Anterior cingulate cortex (tissue), 58 donors: ENCODE measurements at regions not wholly inside any gene's neighbourhood (a gene's known extent, or its start where the extent isn't known, plus 50 kb on each side); places are given as distances from the start of the nearest gene placed in this dataset.
A peak's percentile ranks its signal among the peaks of the same experiment; 100 is the strongest.

ENCODE experiments used
- DNase-seq, 58 donors: peaks; one replicate each; lab custom pipeline; 2025; lab: John Stamatoyannopoulos, UW

GRCh38 chr12:97313471-97314190 is 149.0 kb upstream of the RMST start:
- no peak for DNase-seq

- DNase-seq: no peak
These were observed 146.3 kb upstream of the RMST start for GRCh38 chr12:97316321-97316720.

GRCh38 chr12:97321621-97322020 is 141.0 kb upstream of the RMST start:
- no peak for DNase-seq

DNA sequence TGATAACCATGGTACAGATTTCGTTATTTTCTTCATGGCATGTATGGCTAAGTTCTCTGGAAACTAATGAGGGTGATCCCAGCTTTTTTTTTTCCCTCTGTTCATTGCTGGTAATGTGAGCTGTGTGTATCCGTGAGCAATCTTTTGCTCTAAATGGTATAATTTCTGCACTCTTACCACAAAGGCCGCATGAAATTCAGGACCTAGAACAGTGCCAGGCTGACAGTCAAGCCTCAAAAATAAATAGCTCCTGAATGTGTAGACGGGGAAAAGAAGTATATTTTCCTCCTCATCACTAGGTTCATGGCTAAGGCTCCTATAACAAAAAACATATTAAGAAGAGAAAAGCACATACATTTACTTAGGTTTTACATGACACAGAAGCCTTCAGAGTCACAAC is 140.2 kb upstream of the RMST start:
- no peak for DNase-seq

GRCh38 chr12:97323154-97323553 is 139.4 kb upstream of the RMST start:
- no peak for DNase-seq

DNA sequence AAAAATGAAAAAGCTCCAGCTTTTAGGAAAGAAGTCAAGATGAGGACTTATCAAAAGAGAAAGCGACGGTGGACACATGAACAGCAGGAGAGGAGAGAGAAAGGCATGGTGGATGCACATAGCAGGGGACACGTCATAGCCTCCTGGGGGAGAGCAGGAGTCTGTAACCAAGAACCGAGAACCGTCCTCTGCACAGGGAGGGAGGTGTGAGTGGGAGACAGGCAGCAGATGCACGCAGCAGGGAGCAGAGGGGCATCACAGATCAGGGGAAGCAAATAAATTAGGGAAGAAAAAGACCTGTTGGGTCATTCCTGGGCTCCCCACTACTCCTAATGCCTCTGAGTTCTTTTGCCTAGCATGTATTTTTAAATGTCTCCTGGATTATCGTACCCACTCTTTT is 138.1 kb upstream of the RMST start:
- DNase-seq: no peak

DNA sequence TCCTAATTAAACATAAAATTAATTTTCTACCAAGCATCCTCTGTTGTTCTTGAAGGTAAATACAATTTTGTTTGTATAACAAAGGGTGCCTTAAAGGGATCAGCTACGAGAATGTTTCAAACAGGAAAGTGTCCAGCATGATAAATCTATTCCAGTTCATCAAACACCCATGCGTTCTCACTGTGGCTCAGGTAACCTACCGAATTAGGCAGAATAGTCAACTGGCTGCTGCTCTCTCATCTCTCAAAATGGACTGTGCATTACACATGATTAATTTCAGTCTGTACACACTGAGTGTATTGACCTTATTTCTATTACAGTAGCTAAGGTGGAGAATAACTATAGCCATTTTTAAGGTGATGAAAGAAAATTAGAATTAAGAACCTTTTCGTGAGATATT is 127.5 kb upstream of the RMST start:
- DNase-seq: no peak

DNA sequence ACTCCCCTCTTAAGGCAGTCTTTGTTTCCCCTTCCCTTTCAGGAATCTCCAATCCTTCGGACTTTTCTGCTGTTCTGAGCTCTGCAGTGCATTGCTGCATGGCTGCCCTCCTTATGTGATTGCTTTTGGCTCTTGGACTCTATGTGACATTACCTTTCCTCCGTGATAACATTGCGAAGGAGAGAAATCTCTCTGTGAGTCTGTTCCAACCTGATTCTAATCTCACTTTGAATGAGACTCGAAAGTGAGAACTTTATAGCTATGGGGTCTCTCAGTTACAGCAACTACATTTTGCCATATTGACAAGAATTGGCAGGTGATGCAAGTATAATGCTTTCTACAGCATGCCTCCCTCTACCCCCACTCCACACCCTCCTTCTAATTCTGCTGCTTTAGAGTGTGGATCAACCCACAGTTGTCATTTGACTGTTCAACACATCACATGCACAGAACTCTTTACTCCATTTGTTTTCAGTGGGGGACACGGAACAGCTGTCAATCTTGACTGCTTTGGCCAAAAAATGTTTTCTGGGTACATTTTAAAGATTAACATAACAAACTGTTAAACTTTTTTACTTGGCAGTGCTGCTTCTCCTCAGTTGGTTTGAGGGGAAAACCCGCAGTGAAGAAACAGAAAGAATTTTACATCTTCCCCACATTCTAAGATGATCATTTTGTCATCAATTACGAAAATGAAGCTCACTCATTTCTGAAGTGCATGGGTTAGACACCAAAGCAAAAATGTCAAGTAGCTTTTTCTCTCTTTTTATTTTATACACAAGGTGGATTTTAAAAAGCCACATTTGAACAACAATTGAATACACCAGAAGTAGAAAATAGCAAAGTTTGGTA is 125.5 kb upstream of the RMST start:
- no peak for DNase-seq

GRCh38 chr12:97342130-97342529 is 120.5 kb upstream of the RMST start:
- no peak for DNase-seq

DNA sequence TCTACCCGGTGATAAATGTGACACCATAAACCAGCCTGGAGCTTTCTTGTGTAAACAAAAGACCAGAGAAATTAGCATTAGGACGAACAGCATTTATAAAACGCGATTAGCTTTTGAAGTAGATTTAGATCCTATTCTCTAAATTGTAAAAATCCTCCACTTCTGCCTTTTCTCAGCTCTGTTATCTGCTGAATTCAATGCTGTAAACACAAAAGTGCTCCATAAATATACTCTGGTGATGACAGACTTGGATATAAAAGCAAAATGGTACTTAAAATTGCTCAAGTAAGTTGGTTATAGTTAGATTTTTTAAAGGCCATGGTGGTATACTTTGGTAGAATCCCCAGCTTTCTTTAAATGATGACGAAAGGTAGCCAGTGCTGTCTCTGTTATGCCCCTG is 114.6 kb upstream of the RMST start:
- DNase-seq: no peak

DNA sequence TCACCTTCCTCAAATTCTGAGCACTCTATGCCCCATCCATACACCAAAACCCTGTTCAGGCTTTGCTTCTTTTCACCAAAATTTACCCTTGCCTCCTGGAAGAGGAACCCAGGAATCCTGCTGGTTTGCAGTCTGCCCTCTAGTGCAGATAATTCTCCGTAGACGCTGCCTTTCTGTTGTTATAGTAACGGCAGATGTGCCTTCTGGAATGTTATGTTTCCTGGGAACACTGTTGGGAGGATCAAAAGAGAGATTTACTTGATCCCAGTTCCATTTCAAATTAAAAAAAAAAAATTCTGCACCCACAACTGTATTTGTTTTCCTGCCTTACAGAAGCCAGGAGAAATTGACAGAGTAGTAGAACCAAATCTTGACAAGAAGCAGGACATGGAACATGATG is 104.2 kb upstream of the RMST start:
- no peak for DNase-seq

DNA sequence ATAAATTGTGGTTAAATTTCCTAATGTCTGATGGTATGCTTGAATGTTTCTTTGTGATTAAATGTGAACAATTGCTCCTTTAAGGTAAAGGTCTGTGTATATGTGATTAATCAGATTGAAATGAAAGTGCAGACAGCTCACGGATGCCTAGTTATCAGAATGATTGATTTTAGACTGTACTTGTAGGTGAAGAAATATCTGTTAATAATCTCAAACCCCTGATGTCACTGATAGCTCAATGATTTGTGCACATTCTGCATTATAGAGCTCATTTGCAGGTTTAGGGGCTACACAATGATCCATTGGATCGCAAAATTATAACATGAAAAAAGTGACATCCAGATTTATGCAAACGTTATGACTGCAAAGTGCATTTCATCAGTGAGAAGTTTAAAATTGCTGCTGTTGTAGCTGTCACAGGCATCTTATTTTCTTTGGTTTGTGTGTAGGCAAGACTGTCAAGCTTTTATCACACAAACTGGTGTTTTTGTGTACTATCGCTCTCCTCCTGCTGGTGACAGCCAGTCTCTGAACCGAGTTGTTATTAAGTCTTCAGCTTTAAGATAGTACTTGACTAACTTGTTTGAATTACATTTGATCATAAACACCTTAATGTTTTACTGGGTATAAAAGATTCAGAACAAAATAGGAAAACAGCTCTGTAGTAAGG is 103.4 kb upstream of the RMST start:
- DNase-seq: no peak

GRCh38 chr12:97363693-97364092 is 98.9 kb upstream of the RMST start:
- DNase-seq: no peak

GRCh38 chr12:97368462-97369163 is 94.0 kb upstream of the RMST start:
- peak in 1 of 58 donors; percentile 0 for DNase-seq

DNA sequence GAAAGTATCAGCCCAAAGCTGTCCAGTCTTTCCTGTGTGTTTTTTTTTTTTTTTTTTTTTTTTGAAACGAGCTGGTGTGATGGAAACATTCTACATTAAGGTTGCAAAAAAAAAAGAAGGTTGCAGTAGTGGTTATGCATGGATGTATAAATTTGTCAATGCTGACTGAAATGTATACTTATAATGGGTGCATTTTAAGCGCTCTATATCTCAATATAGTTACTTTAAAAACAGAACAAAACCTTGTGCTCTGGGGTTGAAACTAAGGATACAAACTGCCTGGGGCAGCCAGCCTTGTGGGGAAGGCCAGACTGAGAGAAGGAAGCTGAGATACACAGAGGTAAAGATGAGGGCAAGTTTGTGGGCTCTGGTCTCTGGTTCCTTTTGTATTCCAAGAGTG is 87.3 kb upstream of the RMST start:
- no peak for DNase-seq

DNA sequence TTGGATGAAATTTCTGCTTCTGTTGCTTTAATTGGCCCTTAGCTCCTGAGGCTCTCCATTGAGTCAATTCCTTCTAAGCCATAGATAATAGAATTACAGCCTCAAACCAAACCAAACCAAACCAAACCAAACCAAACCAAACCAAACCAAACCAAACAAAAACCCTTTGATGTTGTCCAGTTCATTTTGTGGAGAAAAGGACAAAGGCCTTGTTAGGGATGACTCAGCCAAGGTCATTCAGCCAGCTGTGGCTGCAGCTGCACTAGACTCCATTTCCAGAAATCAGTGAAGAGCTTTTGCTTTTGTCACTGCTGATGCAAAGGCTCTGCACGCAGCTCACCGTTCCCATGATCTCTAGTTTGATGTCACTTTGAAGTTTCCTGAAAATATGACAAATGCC is 82.2 kb upstream of the RMST start:
- DNase-seq: peak in 4 of 58 donors; percentile 0 to 13 (median 6)

DNA sequence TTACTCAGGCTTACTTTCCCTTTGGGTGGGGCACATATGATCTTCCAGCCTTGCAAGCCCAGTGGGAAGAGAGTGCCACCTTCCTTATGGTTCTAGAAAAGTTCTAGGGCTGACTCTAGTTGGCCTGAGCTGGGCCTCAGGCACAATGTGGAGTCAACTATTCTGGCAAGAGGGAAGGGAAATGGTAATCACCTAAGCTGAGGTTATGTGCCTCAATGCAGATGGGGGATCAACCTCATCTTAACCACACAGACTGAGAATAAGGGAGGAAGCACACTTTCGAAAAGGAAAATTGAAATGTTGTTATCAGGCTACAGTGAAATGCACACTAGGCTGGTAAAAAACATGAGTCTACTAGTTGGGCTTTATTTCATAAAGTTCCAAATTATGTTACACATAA is 77.5 kb upstream of the RMST start:
- DNase-seq: no peak

DNA sequence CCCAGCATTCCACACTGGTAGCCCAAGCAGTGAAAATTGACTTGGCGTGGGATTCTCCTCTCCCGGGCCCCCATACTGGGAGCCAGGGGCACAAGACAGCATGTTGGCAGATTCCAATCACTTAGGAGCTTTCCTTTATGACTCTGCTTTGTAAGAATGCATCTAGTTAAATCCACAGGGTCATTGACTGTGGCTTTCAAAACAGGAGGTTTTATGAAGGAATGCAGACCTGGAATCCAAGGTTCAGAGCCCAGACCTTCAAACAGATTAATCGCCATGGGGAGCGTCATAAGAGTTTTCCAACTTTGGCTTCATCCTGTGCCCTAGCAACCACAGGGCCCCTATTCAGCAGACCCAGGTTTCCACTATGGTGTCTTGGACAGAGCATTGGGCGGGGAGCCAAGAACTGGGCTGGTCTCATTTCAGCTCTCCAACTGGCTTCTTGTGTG is 76.4 kb upstream of the RMST start:
- DNase-seq: peak in 37 of 58 donors; percentile 1 to 72 (median 19)

DNA sequence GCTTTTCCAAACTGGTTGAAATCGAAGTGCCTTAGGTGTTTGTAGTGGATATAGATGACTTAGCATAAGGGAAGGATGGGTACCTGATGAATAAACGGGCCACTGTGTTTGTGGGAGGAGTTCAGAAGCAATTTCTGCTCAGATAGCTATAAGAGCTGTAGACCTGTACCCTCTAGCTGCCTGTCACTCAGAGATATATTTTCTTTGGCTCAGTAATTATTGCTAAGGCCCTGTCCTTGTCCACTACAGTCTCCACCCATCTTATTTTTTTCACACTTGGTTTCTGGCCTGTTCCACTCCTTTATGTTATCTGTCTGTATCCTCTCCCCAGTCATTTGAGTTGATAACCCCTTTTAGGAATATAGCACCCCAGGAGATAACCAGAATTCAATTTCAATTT is 74.8 kb upstream of the RMST start:
- no peak for DNase-seq

- no peak for DNase-seq
These were observed 67.9 kb upstream of the RMST start for GRCh38 chr12:97394657-97395056.

GRCh38 chr12:97397008-97397407 is 65.6 kb upstream of the RMST start:
- no peak for DNase-seq
